Sigmoid colon (tissue), 4 donors: ENCODE measurements at regions not wholly inside any gene's neighbourhood (a gene's known extent, or its start where the extent isn't known, plus 50 kb on each side); places are given as distances from the start of the nearest gene placed in this dataset.

ENCODE experiments used
- CTCF ChIP-seq, 4 experiments: fragments of 450-650 bp in 3 of 4; fragments of 200-600 bp in 1 of 4; IDR thresholded peaks; one replicate each; pipeline ENCODE4 v1.5.1; 2016 to 2019; ENCODE audit warnings: antibody characterized with exemption in 4 of 4, mild to moderate bottlenecking in 3 of 4, moderate library complexity in 2 of 4
- EP300 ChIP-seq, 4 donors: sonication (generic); formaldehyde crosslinking; IDR thresholded peaks; one replicate each; pipeline ENCODE4 v1.6.1; 2017; ENCODE audit warnings: antibody characterized with exemption in 4 of 4

- TF ChIP-seq CTCF (IDR thresholded peaks at IDR 0.05) = no peak
- TF ChIP-seq EP300 (IDR thresholded peaks at IDR 0.05) = no peak
These were observed 286.0 kb upstream of the RASGEF1B start for GRCh38 chr4:81757691-81758090.
